ENCODE measurements at regions not wholly inside any gene's neighbourhood (a gene's known extent, or its start where the extent isn't known, plus 50 kb on each side); places are given as distances from the start of the nearest gene placed in this dataset.
"Not testable (repeated sequence)": the region's sequence is repeated elsewhere in the genome, so short reads cannot be mapped to it uniquely, and the experiment has no call there.

DNA sequence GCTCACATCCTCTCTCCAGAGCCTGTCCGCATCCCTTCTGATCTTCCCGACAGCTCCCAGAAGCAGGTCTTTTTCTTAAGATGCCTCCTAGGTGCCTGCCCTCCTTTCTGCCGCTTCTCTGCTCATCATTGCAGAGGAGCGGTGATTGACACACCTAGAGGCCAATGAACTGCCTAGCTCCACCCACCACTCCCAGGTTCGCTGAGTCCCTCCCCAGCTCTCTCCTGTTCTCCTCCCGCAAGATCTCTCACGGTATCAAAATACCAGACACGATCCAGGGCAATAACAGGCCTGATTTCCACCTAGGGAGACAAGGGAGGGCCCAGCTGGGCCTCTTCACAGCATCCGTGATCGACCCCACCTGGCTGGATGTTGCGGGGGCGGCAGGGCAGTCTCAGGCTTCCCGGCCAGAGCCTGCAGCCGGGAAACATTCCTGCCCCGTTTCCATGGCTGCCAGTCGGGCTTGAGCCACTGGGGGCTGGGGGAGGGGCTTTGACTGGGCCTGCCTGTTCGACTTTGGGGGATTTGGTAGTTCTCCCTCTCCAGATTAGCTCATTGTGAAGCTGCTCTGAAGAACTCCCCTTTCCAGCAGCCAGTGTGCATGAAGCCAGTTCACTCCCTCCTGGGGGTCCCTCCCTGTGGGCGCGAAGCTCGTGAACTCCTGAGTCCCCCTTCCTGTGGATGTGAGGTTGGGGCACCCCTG lies 373.5 kb downstream of the RPS24 start:
- ATAC-seq: peak; percentile 81
- peak; percentile 82 for DNase-seq (ENCODE audit: low spot score)
- intact Hi-C loops (cut with DNase I): no loop called here

DNA sequence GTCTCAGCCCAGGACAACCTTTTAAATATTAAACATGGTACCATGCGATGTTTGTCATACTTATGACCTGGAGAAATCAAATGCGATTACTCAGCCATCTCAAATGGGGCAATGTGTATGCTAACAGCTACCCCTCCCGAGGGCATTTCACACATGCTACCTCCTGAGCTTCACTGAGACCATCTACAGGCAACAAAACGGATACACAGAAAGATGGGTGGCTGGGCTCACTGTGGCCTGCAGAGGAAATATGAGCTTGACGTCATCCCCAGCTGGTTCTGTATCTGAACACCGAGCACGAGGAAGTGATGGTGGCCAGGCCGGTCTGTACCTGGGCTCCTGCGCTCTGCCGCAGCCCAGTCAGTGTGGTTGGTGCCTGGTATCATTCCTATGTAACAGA lies 374.3 kb downstream of the RPS24 start:
- intact Hi-C loops (cut with DNase I): no loop called here
- DNase-seq (ENCODE audit: low spot score) (peak; percentile 6), ATAC-seq (no peak)

DNA sequence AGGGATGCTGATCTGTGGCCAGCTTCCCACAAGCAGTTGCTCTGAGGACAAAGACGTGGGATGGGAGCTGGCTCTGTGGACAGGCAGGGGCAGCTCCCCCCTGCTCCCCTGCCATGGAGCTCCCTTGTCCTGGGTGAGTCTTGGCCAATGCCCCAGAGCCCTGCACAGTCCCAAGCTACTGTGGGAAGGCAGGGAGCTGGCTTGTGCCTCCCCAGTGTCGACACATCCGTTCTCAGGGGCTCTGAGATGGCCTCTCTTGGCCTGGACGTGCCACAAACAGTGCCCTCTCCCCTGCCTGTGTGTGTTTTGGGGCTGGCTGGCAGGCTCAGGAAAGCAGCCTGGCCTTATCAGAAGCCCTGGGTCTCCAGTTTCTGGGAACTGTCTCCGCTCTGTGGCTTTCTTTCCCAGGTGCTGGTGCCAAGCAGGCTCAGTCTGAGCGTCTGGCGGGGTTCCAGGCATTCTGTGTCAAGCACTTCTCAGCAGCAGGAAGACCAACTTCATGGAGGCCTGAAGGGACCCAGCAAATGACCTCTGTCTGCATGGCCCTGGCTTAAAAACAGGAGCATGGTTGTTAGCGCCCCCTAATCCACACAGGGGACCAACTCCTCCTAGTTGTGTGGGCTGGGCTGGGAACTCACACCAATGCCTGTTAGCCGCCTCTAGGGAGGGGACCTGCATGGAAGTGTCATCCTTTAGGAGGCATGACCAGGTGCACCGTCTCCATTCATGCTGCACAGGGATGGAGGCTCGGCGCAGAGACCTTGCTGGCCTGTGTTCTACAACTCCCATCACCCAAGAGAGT lies 375.2 kb downstream of the RPS24 start:
- peak; percentile 33 for ATAC-seq
- peak; percentile 80 for DNase-seq (ENCODE audit: low spot score)
- intact Hi-C loops (cut with DNase I): no loop called here

DNA sequence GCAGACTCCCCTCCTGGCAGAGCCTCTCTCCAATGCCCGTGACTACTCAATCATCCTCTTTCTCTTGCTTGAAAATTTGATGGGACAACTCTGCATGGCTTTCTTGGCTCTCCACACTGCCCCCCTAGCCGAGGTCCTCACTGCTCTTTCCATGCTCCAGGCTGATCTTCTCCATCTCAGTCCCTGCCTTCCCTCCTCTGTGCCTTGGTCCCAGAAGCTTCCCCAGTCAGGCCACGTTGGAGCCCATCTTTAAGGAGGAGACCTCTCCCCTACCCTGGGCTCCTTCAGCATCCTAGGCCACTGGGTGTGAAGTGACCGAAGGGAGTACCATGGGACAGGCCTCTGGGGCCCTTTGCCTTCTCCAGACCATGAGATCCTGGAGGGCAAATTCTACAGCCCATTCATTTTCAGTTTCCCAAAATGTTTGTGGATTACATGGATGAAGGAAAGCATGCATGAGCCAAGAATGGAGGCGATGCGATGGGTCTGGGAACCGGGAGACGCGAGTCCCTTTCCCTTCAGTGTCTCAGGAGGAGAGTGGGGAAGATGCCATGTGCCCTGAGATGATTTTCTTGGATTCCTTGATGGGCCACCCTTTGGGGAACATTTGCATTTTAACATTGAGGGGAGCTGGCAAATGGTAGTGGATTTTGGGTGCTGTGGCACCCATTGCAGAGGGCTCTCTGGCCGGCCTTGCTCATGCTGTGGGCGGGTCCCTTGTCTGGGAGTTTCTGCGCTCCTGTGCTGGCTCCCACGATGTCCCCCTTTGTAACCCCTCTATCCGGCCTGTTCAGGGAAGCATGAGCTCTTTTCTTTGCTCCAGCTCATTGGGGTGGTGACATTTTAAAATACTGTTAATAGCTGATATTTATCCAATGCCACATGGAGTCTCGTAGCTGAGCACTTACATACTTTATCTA lies 376.6 kb downstream of the RPS24 start:
- no peak for ATAC-seq
- peak; percentile 40 for DNase-seq (ENCODE audit: low spot score)
- intact Hi-C loops (cut with DNase I): no loop called here

DNA sequence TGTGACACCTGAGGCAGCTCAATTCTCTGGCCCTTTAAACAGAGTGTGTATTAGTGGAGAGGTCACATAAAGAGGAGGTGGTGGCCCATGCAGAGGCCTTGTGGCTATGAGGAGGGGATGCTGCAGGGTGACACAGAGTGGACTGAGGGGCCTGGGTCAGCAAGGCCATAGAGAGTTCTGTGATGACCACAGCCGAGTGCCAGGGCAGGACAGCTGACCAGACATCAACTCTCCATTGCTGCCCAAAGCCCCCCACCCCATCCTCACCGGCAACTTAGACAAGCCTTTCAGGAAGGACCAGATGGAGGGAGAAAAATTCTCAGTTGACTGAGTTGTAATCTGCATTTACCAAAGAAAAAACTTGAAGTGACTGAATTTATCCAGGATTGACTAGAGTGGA lies 378.1 kb downstream of the RPS24 start:
- ATAC-seq: no peak
- peak; percentile 21 for DNase-seq (ENCODE audit: low spot score)
- intact Hi-C loops (cut with DNase I): no loop called here

DNA sequence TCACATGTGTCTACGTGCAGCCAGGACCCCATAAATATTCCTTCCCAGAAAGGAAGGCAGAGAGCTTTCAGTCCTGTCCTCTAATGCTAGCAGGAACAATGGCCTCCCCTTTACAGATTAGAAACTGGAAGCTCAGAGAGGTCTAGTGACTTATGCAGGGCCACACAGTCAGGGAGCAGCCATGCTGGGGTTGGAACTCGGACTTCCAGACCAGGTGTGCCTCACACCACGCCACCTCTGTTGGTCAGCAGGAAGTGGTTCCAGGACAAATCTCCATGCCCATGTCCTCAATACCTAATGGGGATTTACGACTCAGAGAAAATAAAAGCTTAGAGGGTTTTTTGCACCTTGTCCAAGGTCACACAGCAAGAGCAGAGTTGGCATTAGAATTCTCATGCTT lies 378.9 kb downstream of the RPS24 start:
- intact Hi-C loops (cut with DNase I): no loop called here
- DNase-seq (ENCODE audit: low spot score) (peak; percentile 12), ATAC-seq (no peak)

DNA sequence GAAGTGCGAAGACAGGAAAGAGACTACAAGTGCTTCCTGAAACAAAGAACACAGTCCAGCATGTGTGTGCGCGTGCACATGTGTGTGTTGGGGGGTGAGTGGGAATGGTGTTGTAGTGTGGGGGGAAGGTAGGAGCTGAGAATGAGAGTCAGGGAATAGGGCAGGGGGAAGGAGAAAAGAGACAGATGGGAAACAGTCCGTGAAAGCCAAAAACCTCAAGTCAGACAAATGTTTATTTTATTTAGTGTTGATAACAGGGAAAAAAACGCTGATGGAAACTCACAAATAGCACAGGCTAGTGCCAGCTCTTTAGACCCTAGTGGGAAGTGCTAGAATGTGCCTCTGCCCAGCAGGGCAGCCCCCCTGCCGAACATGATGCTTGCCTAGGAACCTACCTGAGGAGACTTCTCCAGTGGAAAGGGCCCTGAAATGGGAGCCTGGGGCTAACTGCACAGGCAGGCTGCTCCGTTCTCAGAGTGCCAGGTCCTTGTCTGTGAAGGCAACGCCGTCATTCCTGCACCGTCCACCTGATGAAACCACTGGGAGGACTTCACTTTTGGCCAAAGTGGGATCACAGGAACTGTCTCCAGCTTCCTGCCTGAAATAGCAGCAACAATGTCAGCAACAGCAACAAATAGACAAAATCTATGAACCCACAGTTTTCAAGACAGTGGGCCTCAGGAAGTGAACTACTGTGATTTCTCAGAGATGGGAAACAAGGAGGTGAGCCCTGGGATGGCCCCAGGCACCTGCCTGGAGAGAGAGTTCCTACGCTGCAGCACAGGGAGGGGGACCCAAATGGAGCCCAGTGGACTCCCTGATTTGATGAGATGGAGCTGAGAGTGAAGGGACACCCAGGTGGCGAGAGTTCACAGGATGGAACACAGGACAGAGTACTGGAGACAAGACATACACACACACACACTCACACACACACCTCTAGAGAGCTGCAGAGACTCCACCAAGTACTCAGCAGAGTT lies 379.7 kb downstream of the RPS24 start:
- intact Hi-C loops (cut with DNase I): no loop called here
- no peak for ATAC-seq
- DNase-seq (ENCODE audit: low spot score): peak; percentile 26

DNA sequence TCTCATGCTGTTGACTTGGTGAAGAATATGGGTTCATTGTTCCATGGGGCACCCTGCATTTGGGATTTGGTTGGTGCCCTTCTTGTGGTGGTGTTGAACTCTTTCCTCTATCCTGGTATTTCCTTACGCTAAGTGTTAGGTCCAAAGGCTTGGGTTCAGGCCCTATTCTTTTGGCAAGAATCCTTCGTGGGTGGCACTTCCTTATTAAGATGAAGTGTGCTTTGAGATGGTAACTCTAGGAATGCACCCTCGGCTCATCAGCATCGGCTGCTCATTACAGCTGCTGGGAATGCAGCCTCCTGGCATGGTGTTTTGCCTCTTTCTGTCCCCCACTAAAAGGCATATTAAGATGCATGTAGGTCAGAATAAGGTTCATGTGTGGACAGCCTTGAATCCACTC lies 380.7 kb downstream of the RPS24 start:
- intact Hi-C loops (cut with DNase I): no loop called here
- peak; percentile 8 for DNase-seq (ENCODE audit: low spot score)
- no peak for ATAC-seq

DNA sequence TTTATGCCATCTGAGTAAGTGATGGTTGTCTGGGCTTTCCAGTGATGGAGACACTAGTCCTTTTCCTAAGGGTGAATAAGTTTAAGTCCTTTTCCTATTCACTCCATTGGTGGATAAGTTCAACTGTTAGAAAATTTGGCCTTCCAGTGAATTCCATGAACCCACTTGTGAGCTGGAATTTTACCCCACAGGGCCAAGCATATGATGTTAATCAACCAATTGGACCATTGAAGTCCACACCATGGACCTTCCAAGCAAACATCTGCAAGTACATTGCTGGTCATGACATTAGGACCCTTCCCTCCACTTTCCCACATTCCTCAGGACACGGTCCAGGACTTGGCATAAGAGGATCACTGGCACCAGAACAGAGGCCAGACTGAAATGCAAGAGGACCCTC lies 381.4 kb downstream of the RPS24 start:
- ATAC-seq: no peak
- no peak for DNase-seq (ENCODE audit: low spot score)
- intact Hi-C loops (cut with DNase I): no loop called here

DNA sequence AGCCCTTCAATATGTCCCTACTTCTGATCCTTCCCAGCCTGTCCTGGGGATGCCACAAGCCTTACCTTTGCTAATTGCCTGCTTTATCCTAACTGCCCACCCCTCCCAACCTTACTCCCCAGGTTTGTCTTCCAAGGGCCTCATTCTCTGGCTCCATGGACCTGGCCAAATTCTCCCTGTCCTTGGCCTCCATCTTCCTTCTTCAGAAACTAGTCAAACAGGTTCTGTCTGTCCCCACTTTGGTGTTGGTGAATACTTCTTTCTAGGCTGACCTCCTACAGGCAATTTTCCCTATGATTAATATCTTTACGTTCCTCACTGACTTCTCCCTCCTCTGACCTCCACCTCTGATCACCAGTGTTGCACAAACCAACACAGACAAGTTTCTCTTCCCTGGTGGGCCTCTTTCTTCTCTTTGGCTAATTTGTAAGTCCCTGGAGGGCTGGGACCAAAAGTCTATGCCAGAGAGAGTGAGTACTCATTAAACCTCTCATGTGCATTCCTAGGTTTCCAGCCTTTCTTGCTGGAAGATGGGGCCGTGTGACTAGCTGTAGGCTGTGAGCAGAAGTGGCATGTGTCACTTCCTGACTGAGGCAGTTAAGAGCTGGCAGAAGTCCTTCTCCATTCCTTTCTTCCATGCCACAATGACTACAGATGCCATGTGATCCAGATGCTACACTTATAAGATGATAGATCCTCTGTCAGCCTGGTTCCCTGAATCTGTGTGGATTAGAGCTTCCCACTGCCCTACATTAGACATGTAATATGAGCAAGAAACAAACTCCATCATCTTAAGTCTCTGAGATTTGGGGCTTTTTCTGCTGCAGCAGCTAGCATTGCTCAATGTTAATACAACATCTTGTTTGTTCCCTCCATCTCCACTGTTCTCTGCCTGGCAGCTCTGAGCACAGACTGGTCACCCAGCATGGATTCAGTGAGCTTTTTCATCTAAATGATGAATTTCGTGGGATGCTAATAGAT lies 382.7 kb downstream of the RPS24 start:
- ATAC-seq (no peak), DNase-seq (ENCODE audit: low spot score) (peak; percentile 22)
- intact Hi-C loops (cut with DNase I): no loop called here

DNA sequence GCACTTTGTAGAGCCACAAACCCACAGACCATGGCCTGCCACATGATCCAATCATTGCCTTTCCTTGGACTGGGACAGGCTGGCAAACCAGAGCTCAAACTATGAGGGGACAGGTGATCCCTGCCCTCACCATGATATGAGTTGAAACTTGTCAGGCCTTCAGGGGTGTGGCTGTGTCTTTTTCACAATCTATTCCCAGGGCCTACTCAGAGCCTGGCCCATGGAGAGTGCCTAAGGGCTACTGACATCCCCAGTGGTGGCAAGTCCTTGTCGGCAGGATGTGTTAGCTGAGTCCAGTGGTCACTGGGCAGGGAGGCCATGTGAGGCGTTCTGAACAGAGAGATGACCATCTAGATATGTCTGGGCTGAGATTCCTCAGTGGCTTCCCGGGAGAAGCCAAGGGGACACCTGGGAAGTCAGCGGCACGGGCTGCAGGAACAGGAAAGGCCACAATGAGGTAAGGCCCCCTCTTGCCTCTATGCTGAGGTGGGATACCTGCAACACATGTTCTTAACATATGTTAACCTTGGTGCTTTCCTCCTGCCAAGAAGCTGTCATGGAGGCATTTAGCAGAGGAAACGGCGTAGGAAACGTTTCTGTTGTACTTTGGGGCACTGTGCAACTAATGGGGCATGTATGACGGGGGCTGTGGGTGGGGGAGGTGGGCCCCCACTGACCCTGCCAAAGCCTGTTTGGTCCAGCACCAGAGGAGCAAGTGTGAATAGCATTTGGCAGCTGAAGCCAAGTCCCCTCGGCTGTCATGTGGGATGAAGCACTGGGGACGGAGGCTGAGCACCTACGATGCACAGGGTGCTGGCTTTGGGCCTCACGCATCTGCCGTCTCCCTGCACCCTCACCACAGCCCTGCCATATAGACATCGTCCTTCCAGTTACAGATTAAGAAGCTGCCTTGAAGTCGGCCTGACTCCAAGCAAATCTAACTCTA lies 384.0 kb downstream of the RPS24 start:
- intact Hi-C loops (cut with DNase I): no loop called here
- ATAC-seq (no peak), DNase-seq (ENCODE audit: low spot score) (peak; percentile 49)

DNA sequence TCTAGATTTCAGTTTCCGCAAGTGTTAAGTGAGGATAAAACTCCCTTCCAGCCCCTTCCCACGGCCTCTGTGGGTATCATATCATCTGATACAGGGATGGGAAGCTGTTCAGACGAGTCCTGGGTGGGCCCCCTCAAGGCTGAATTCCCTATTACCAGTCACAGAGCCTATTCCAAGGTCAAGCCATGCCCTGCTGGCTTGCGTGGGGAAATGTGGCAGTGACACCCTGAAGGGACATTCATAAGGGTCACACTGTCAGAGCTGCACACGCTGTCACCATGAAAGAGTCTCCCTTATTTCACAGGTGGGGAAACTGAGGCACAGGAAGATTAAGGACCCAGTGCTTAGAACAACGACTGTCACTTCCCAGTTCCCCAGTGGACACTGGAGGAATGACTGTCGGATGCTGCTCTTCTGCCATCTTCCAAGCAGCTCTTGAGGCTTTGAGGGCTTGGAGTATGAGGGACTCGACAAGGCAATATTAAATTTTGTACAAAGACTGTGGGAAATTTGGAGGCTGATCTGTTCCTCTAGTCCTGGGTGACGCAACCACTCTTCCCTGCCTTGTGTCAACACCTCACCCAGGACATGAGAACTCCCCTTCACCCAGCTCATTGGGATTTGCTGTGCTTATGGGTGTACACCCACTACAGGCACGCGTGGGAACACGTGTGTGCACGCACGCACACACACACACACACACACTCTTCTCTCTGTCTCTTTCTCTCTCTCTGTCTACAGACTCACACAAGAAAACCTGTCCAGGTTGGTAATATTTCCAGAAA lies 386.0 kb downstream of the RPS24 start:
- DNase-seq (ENCODE audit: low spot score) (peak; percentile 31), ATAC-seq (no peak)
- intact Hi-C loops (cut with DNase I): no loop called here

DNA sequence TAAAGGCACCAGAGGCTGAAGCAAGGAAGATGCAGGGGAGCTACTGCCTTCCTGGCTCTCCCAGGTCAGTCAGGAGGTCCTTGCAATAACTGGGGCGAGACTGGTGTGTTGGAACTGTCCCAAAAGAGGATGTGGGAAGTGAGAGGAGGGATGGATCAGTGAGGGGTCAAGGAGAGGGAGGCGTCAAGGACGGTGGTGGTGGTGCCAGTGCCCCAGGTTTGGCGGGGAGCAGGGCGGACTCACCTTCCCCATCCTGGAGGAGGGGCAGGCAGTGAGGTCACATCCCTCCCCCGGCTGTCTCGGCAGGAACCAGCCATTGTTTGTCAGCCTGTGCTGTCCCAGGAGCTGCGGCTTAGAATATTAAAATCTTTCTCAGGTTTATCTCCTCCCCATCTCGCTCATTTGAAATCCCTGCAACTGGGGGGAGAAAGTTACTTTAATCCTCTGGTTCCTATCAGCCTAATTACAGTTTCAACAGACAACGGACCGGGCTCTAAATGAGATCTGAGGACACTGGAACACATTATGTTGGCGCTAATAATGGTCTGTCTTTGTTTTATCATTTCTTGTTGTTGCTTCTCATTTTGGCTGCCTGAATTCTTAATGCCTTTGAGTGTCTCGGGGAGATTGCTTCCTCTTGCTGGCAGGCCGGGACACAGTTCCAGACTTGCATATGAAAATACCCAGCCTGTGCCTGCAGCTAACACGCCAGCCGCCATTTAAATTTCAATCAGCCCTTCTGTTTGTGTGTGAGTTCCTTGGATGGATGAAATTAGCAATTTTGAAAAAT lies 387.5 kb downstream of the RPS24 start:
- intact Hi-C loops (cut with DNase I): no loop called here

DNA sequence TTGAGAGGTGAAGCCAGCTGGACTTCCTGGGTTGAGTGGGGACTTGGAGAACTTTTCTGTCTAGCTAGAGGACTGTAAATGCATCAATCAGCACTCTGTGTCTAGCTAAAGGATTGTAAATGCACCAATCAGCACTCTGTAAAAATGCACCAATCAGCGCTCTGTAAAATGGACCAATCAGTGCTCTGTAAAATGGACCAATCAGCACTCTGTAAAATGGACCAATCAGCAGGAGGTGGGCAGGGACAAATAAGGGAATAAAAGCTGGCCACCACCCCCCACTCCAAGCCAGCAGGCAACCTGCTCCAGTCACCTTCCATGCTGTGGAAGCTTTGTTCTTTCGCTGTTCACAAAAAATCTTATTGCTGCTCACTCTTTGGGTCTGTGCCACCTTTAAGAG lies 390.4 kb downstream of the RPS24 start:
- DNase-seq (ENCODE audit: low spot score); intact Hi-C loops (cut with DNase I); ATAC-seq: not testable (repeated sequence)

More for the DNA sequence above, 387.5 kb downstream of the RPS24 start:
- DNase-seq (ENCODE audit: low spot score) (peak; percentile 52), ATAC-seq (no peak)

DNA sequence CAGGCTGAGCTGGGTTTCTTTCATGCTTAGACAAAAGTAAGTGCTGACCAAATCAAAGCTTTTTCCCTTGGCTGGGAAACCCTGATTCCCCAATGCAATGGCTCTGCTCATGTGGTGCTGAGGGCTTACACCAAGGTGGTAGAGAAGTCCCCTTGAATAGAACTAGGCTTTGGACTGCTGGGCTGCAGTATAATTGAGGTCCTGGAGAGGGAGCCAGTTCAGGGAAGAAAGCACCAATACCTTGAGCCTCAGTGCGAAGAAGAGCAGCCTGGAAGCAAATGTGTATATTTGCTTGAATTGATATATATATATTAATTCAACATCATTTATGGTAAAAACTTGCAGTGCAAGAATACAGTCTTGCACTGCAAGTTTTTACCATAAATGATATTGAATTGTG lies 391.1 kb downstream of the RPS24 start:
- DNase-seq (ENCODE audit: low spot score) (no peak), ATAC-seq (no peak)

More for the DNA sequence above, 391.1 kb downstream of the RPS24 start:
- intact Hi-C loops (cut with DNase I): no loop called here

Measured in sciatic nerve (tissue), 2 donors.